SK-N-SH (cell line): ENCODE measurements at regions not wholly inside any gene's neighbourhood (a gene's known extent, or its start where the extent isn't known, plus 50 kb on each side); places are given as distances from the start of the nearest gene placed in this dataset.

ENCODE experiments used
- CTCF ChIA-PET: fragments of 300-600, 350-600 bp; formaldehyde crosslinking; extraction: SDS; loops from one replicate; lab custom pipeline; 2021; lab: Yijun Ruan, JAX
- POLR2A ChIA-PET: fragments of 350-600 bp; sonication (Branson Sonifier 250); formaldehyde crosslinking; extraction: SDS; loops from one replicate; lab custom pipeline; 2020; ENCODE audit warnings: antibody characterized with exemption, inconsistent platforms; lab: Yijun Ruan, JAX
- DNase-seq: peaks from one replicate; pipeline ENCODE4 v3.0.0; 2012
- H2AFZ ChIP-seq: fragments of 200-600 bp; sonication (generic); 2 replicates; pipeline ENCODE4 v1.8.1; 2016; ENCODE audit warnings: antibody characterized with exemption, mild to moderate bottlenecking, low read depth
- H3F3A ChIP-seq: fragments of 200-600 bp; sonication (generic); replicated peaks from 2 replicates; pipeline ENCODE3; 2016; ENCODE audit warnings: antibody characterized with exemption, mild to moderate bottlenecking; ENCODE audit not compliant: insufficient read depth
- H3K27ac ChIP-seq, 2 experiments: fragments of 200-500 bp in 1 of 2; fragments of 200-600 bp in 1 of 2; sonication (Bioruptor generic) in 1 of 2; sonication (generic), shearing (Covaris generic) in 1 of 2; 2 replicates each; pipeline versions ENCODE4 v1.5.1 to v1.6.1; 2014 to 2016; ENCODE audit warnings: low read depth in 2 of 2, inconsistent platforms in 1 of 2, low read length in 1 of 2, mild to moderate bottlenecking in 1 of 2, mixed read lengths in 1 of 2
- H3K27me3 ChIP-seq: fragments of 200-600 bp; sonication (generic), shearing (Covaris generic); 2 replicates; pipeline ENCODE4 v1.6.1; 2016; ENCODE audit warnings: mixed run types; ENCODE audit not compliant: insufficient read depth
- H3K36me3 ChIP-seq, 2 experiments: fragments of 200-500 bp in 1 of 2; fragments of 200-600 bp in 1 of 2; sonication (Bioruptor generic) in 1 of 2; sonication (generic) in 1 of 2; replicated peaks in 1 of 2; 2 replicates each; pipeline versions ENCODE3 to v1.5.1; 2014 to 2016; ENCODE audit warnings: low read length in 1 of 2, mild to moderate bottlenecking in 1 of 2; ENCODE audit not compliant: insufficient read depth in 2 of 2, control insufficient read depth in 1 of 2
- H3K4me1 ChIP-seq, 2 experiments: fragments of 200-500 bp in 1 of 2; fragments of 200-600 bp in 1 of 2; sonication (Bioruptor generic) in 1 of 2; sonication (generic), shearing (Covaris generic) in 1 of 2; 2 replicates each; pipeline versions ENCODE4 v1.5.1 to v1.6.1; 2014 to 2016; ENCODE audit warnings: low read depth in 1 of 2, low read length in 1 of 2, mixed run types in 1 of 2; ENCODE audit not compliant: insufficient read depth in 2 of 2, control insufficient read depth in 1 of 2
- H3K4me2 ChIP-seq: fragments of 200-600 bp; sonication (generic), shearing (Covaris generic); 2 replicates; pipeline ENCODE4 v1.6.1; 2017; ENCODE audit warnings: mixed run types
- H3K4me3 ChIP-seq, 2 experiments: fragments of 200-500 bp in 1 of 2; fragments of 200-600 bp in 1 of 2; sonication (Bioruptor generic) in 1 of 2; sonication (generic), shearing (Covaris generic) in 1 of 2; 2 replicates each; pipeline versions ENCODE4 v1.5.1 to v1.8.1; 2014 to 2016; ENCODE audit warnings: low read depth in 2 of 2, inconsistent platforms in 1 of 2, low read length in 1 of 2, mild to moderate bottlenecking in 1 of 2, mixed read lengths in 1 of 2, moderate library complexity in 1 of 2
- H3K79me2 ChIP-seq: fragments of 200-600 bp; sonication (generic); 2 replicates; pipeline ENCODE4 v1.8.1; 2017; ENCODE audit warnings: mild to moderate bottlenecking; ENCODE audit not compliant: insufficient read depth
- H3K9ac ChIP-seq: fragments of 200-600 bp; sonication (generic); 2 replicates; pipeline ENCODE4 v1.6.1; 2017; ENCODE audit warnings: mixed run types
- H3K9me2 ChIP-seq: fragments of 200-600 bp; sonication (generic); 2 replicates; pipeline ENCODE4 v1.6.1; 2017; ENCODE audit warnings: mixed run types
- H3K9me3 ChIP-seq: fragments of 200-600 bp; sonication (generic); 2 replicates; pipeline ENCODE4 v1.6.1; 2017; ENCODE audit warnings: mixed run types, mild to moderate bottlenecking, moderate library complexity
- H4K20me1 ChIP-seq: fragments of 200-600 bp; sonication (generic); 2 replicates; pipeline ENCODE4 v1.6.1; 2017; ENCODE audit warnings: mild to moderate bottlenecking, mixed run types; ENCODE audit not compliant: insufficient read depth
- EP300 ChIP-seq, 2 experiments: IDR thresholded peaks; 2 replicates each; pipeline versions ENCODE4 v1.4.0 to v1.6.1; 2012; ENCODE audit warnings: borderline replicate concordance in 1 of 2, low read depth in 1 of 2, low read length in 1 of 2
- GABPA ChIP-seq: IDR thresholded peaks from 2 replicates; pipeline ENCODE4 v1.4.0; 2012; ENCODE audit warnings: low read depth, mild to moderate bottlenecking
- GATA2 ChIP-seq: sonication (generic); formaldehyde crosslinking; IDR thresholded peaks from 2 replicates; pipeline ENCODE4 v1.5.0; 2020; ENCODE audit warnings: mild to moderate bottlenecking, missing genetic modification reagents
- JUND ChIP-seq: IDR thresholded peaks from 2 replicates; pipeline ENCODE4 v1.4.0; 2012
- MXI1 ChIP-seq: IDR thresholded peaks from 2 replicates; pipeline ENCODE4 v1.6.1; 2012; ENCODE audit warnings: mild to moderate bottlenecking, low read depth, low read length, improper control_type of control experiment
- RCOR1 ChIP-seq: fragments of 150-350 bp; IDR thresholded peaks from 2 replicates; pipeline ENCODE4 v1.6.1; 2017; ENCODE audit warnings: antibody characterized with exemption, low read length
- REST ChIP-seq: IDR thresholded peaks from 2 replicates; pipeline ENCODE4 v1.6.1; 2012; ENCODE audit warnings: mild to moderate bottlenecking, low read depth, low read length, moderate library complexity
- TCF12 ChIP-seq: IDR thresholded peaks from 2 replicates; pipeline ENCODE4 v1.4.0; 2012
- WGBS: methylation state at CpG from one replicate; pipeline ENCODE4 v1.1.6; 2017; ENCODE audit warnings: low lambda C conversion rate; 5-methylcytosine and 5-hydroxymethylcytosine counted together
- TF ChIP-seq, protein P1 (sequence below): fragments of 150-350 bp; IDR thresholded peaks from 2 replicates; pipeline ENCODE4 v1.6.1; 2017; ENCODE audit warnings: antibody characterized with exemption, low read length, low read depth, borderline replicate concordance

- Histone ChIP-seq H3K4me1 (peaks cover 0 to 25% of the 10 kb centered on the region in 2 experiments; a peak in 2 of 4 replicates), H3F3A (no peaks in the 10 kb centered on the region), H3K9me2 (no peaks in the 10 kb centered on the region), H3K36me3 (no peaks in the 10 kb centered on the region), H3K4me3 (no peak overlapping the region), H3K9ac (no peak overlapping the region), H3K27ac (peak overlapping the region in 1 of 2 experiments; percentile 53; a peak in 1 of 4 replicates), H3K9me3 (no peaks in the 10 kb centered on the region), H4K20me1 (no peaks in the 10 kb centered on the region), H2AFZ (no peak overlapping the region), H3K79me2 (no peaks in the 10 kb centered on the region), H3K27me3 (no peaks in the 10 kb centered on the region), H3K4me2 (no peak overlapping the region)
- CTCF ChIA-PET, result interaction anchor here (0.7 kb wide), 1 partner anchor 227 kb away, joined by 3 read pairs; no protein-coding TSS in a partner anchor
- POLR2A ChIA-PET, result no interaction called here
- no peak for DNase-seq
- WGBS, result 85% methylated on average over 5 of the region's 15 CpGs
- TF ChIP-seq EP300 (IDR thresholded peaks at IDR 0.05; ENCODE audit: borderline replicate concordance in 1 of 2, low read depth in 1 of 2, low read length in 1 of 2) (0 out of 4 replicates have a peak, but pooled peaks of 1 of the 2 experiments have one; percentile 6), TCF12 (no peak)
Measured at GRCh38 chr18:25604894-25605597, 253.1 kb upstream of the ZNF521 start.

DNA sequence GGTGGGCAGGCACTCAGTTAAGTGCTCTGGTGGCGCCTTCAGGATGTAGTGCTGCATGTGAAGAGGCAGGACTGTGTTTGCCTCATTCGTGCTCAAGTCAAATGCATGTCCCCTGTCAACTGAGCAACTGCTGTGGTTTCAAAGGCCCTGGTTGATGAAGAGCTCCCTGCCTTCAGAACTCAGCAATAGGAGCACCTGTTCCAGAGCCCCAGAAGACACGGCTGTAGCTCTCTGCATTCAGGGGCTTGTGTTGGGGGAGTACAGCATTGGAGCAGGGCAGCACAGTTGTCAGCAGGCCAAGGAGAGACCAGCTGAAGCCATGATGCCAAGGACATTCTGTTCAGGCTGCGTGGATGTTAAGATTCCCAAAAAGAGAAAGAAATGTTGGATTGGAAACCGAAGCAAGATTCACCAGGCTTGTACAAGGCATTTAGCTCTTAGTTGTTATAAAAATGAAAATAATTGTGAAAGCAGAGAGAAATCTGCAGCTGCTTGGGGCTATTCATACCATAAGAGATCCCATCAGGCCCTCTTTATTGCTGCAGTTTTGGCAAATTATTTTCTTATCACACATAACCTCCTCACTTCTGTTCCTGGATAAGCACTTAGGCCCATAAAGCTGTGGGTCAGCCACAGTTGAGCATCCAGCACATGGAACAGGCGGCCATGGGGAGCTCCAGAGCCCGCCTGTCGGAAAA lies 252.4 kb upstream of the ZNF521 start:
- CTCF ChIA-PET, result interaction anchor here (0.7 kb wide), 1 partner anchor 228 kb away, joined by 3 read pairs; no protein-coding TSS in a partner anchor
- DNase-seq, result peak; percentile 61
- H2AFZ ChIP-seq, result no peak overlapping the region
- H3K9me3 ChIP-seq, result no peaks in the 10 kb centered on the region
- H3K9me2 ChIP-seq, result no peaks in the 10 kb centered on the region
- POLR2A ChIA-PET, result no interaction called here
- no peaks in the 10 kb centered on the region for H4K20me1 ChIP-seq
- peak overlapping the region in 1 of 2 experiments; percentile 83; a peak in 2 of 4 replicates for H3K27ac ChIP-seq
- no peak overlapping the region for H3K4me3 ChIP-seq
- H3K36me3 ChIP-seq, result no peaks in the 10 kb centered on the region
- WGBS, result 60% methylated on average over 8 of the region's 8 CpGs
- peaks cover 0 to 25% of the 10 kb centered on the region in 2 experiments; a peak in 2 of 4 replicates for H3K4me1 ChIP-seq
- H3K79me2 ChIP-seq, result no peaks in the 10 kb centered on the region
- H3K27me3 ChIP-seq, result no peaks in the 10 kb centered on the region
- H3K9ac ChIP-seq, result no peak overlapping the region
- no peak overlapping the region for H3K4me2 ChIP-seq
- H3F3A ChIP-seq, result no peaks in the 10 kb centered on the region
- TF ChIP-seq EP300 (IDR thresholded peaks at IDR 0.05; ENCODE audit: borderline replicate concordance in 1 of 2, low read depth in 1 of 2, low read length in 1 of 2) (peak in 1 of 2 experiments; percentile 72; a peak in 1 of 4 replicates), JUND (no peak), REST (no peak), RCOR1 (peak; percentile 67; the same call in 1 of the 2 replicates), GATA2 (CRISPR knock-in tag) (peak; percentile 65), MXI1 (peak; percentile 46; the same call in 1 of the 2 replicates), GABPA (no peak)
- TF ChIP-seq, protein P1, sequence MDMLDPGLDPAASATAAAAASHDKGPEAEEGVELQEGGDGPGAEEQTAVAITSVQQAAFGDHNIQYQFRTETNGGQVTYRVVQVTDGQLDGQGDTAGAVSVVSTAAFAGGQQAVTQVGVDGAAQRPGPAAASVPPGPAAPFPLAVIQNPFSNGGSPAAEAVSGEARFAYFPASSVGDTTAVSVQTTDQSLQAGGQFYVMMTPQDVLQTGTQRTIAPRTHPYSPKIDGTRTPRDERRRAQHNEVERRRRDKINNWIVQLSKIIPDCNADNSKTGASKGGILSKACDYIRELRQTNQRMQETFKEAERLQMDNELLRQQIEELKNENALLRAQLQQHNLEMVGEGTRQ, result no peak
